Sigmoid colon (tissue), 3 donors: ENCODE measurements at regions not wholly inside any gene's neighbourhood (a gene's known extent, or its start where the extent isn't known, plus 50 kb on each side); places are given as distances from the start of the nearest gene placed in this dataset.

Experiments
- CTCF ChIP-seq, 4 experiments: fragments of 450-650 bp in 3 of 4; fragments of 200-600 bp in 1 of 4; IDR thresholded peaks; one replicate each; pipeline ENCODE4 v1.5.1; 2016 to 2019; ENCODE audit warnings: antibody characterized with exemption in 4 of 4, mild to moderate bottlenecking in 3 of 4, moderate library complexity in 2 of 4
- POLR2A ChIP-seq, 2 donors: fragments of 450-650 bp; IDR thresholded peaks; one replicate each; pipeline ENCODE4 v1.6.1; 2016; ENCODE audit warnings: antibody characterized with exemption in 2 of 2, mild to moderate bottlenecking in 2 of 2, moderate library complexity in 2 of 2

- TF ChIP-seq CTCF (IDR thresholded peaks at IDR 0.05) = no peak
- TF ChIP-seq POLR2A (IDR thresholded peaks at IDR 0.05) = no peak
Observed at GRCh38 chr20:60863548-60863947, 388.5 kb upstream of the CDH4 start.
